SU-DHL-6 (cell line): ENCODE measurements at regions not wholly inside any gene's neighbourhood (a gene's known extent, or its start where the extent isn't known, plus 50 kb on each side); places are given as distances from the start of the nearest gene placed in this dataset.

Experiments
- EZH2phosphoT487 ChIP-seq: fragments of 200-600 bp; sonication (generic), shearing (Covaris generic); conservative IDR thresholded peaks from 2 replicates; pipeline ENCODE4 v1.6.1; 2018; ENCODE audit warnings: mild to moderate bottlenecking, antibody characterized with exemption, low read length, moderate library complexity, mixed read lengths
- TF ChIP-seq, protein P1 (sequence below): fragments of 200-600 bp; sonication (generic); IDR thresholded peaks from one replicate; pipeline ENCODE4 v1.5.1; 2017; ENCODE audit warnings: antibody characterized with exemption, mild to moderate bottlenecking, low read length, moderate library complexity; ENCODE audit not compliant: insufficient read depth, poor library complexity, severe bottlenecking

DNA sequence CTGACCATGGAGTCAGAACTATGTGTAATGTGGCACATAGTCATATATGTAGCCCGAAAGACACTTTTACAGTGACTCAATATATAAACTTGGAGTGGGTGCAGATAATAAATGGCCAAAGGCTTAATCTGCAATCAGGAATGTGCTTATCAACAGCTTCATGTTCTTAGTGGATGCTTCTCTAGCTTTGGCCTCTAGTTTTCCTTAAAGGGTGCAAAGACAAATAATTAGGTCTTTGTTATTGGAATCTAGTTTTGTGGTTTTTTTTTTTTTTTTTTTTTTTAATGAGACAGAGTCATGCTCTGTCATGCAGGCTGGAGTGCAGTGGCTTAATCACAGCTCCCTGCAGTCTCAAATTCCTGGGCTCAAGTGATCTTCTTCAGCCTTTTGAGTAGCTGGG, 625.6 kb downstream of the EPHA4 start:
- no peak for TF ChIP-seq EZH2phosphoT487
- TF ChIP-seq, protein P1, sequence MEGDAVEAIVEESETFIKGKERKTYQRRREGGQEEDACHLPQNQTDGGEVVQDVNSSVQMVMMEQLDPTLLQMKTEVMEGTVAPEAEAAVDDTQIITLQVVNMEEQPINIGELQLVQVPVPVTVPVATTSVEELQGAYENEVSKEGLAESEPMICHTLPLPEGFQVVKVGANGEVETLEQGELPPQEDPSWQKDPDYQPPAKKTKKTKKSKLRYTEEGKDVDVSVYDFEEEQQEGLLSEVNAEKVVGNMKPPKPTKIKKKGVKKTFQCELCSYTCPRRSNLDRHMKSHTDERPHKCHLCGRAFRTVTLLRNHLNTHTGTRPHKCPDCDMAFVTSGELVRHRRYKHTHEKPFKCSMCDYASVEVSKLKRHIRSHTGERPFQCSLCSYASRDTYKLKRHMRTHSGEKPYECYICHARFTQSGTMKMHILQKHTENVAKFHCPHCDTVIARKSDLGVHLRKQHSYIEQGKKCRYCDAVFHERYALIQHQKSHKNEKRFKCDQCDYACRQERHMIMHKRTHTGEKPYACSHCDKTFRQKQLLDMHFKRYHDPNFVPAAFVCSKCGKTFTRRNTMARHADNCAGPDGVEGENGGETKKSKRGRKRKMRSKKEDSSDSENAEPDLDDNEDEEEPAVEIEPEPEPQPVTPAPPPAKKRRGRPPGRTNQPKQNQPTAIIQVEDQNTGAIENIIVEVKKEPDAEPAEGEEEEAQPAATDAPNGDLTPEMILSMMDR: no peak
